GOT3 (cell line): ENCODE measurements at regions not wholly inside any gene's neighbourhood (a gene's known extent, or its start where the extent isn't known, plus 50 kb on each side); places are given as distances from the start of the nearest gene placed in this dataset.
"Not testable (repeated sequence)": the region's sequence is repeated elsewhere in the genome, so short reads cannot be mapped to it uniquely, and the experiment has no call there.

Source experiments
- DNase-seq: peaks from one replicate; lab custom pipeline; 2025; ENCODE audit warnings: mixed read lengths; lab: John Stamatoyannopoulos, UW

DNA sequence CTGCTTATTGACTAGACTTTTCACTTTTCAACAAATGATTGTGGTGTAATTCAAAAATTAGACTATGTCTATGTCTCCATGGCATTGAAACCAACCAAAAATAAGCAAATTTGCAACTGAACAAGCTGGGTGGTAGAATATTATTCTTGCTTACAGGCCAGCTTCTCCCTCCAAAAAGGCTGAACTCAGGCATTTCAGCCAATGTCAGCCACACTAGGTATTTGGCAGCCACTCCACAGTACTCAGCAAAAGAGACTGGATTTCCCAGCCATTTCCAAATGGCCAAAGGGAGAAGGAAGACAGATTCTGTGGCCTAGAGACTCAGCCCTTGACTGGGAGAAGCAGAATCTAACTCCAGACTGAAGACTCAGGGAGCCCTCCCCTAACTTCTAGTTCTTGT, 121.8 kb upstream of the IRX5 start:
- DNase-seq: no peak

DNA sequence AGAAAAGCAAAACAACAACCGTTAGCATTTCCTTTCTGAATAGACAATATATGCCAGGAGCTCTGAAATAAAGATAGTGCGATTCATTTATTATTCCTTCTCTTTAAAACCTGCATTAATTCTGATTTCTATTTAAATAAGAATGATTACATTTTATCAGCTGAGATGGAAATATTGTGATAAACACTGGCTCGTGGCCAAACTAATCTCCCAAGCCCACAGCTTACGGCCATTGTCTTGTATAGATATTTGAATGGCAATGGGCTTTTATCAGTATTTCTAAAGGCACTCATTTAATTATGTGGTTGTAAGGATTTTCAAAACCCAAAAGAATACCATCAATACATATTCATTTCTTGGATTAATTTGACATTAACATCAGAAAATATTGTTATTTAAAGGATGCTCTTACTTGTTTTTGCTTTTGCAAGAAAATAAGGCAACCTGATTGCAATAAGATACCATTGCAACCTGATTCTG, 123.7 kb upstream of the IRX5 start:
- no peak for DNase-seq

DNA sequence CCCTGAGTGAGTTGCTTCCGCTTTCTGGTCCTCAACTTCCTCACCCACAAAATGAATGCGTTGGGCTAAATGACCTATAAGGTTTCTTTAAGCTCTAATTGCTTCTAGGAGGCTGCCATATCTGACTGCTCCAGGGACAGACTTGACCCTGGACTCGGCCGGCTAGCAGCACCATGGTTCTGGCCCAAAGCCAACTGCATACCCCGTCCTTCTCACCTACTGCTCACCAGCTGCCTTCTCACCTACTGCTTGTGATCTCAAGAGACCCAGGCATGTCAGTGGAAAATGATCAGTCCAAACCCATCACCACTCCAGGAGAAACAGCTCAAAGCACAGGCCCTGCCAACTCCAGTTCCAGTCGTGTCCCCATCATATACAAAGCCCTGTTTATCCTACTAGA, 124.3 kb upstream of the IRX5 start:
- no peak for DNase-seq

DNA sequence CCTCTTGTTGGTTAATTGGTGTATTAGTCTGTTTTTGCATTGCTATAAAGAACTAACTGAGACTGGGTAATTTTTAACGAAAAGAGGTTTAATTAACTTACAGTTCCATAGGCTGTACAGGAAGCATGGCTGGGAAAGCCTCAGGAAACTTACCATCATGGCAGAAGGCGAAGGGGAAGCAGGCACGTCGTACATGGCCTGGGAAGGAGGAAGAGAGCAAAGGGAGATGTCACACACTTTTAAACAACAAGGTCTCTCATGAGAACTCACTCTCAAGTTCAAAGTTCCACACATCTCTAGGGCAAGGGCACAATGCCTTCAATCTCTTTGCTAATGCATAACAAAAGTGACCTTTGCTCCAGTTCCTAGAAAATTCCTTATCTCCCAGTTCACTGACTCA, 125.0 kb upstream of the IRX5 start:
- no peak for DNase-seq

DNA sequence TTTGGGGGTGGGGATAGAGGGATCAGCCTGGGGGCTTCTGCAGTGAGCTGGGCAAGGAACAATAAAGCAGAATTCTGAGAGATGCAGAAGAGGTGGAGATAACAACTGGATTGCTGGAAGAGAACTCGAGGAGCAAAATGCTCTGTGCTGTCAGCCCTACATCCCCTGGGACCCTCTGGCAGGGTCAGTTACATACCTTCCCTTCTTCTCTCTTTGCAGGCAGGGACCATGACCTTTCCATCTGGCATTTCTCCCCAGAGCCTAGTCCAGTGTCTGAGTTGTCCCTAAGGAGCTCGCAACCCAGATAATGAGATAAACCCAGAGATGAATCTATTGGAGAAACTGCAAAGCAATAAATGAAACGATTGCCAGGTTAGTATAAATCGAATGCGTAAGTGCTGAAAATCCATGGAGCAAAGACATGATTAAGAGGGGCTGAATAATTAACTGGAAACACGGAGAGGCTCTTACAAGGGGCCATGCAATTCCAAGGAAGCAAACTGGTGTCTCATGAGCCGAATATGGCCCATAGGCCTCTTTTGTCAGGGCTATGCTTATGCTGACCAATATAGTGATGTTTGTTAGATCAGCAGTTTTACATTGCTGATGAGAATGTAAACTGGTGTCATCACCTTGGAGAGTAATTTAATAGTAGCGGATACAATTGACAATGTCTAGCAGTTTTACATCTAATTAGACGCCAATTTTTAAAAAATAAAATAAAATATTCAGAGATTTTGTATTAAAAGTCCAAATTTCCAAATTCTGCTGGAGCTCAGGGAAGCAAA, 129.4 kb upstream of the IRX5 start:
- DNase-seq: no peak

DNA sequence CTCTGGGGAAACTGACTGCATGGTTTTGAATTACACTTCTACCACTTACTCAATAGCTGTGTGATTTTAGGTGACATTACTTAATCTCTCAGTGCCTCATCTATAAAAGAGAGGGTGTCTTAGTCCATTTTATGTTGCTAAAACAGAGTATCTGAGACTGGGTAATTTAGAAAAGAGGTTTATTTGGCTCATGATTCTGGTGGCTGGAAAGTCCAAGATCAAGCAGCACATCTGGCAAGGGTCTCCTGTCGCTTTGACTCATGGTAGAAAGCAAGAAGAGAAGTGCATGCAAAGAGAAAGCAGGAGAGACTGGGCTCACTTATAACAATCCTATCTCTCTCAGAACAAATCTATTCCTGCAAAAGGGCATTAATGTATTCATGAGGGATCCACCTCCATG, 132.4 kb upstream of the IRX5 start:
- DNase-seq: no peak

DNA sequence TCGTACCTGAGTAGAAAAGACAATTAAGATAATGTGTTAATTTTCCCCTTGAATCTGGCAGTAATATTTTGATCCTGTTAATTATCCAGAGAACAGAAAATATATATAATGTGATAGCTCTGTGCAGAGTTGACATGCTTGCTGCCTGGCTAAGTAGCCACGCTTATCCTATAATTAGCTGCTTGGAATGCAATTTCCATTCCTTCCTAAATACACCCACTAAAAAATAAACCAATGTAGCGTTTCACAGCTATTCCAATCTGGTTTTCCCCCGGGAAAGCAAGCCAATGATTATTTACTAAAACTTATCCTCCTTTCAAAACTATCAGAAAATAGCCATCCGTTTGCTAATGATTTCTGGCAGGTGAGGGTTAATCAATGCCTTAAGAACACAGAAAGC, 134.5 kb upstream of the IRX5 start:
- no peak for DNase-seq

DNA sequence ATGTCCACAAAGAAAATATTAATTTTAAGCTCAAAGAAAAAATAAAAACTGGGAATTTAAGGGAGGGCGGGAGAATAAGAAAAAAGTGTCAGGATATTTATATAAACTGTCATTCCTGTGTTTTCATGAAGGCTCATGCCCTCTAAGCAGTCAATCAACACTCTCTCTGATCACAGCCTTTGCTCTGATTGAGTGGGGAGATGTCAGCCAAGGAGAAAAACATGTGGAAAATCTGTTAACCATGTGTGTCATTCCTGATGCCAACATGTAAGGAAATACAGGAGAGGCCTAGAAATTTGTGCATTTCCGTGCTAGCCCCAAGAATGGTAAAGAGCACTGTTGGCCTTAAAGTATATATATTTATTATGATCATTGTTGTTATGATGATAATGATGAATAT, 137.9 kb upstream of the IRX5 start:
- no peak for DNase-seq

DNA sequence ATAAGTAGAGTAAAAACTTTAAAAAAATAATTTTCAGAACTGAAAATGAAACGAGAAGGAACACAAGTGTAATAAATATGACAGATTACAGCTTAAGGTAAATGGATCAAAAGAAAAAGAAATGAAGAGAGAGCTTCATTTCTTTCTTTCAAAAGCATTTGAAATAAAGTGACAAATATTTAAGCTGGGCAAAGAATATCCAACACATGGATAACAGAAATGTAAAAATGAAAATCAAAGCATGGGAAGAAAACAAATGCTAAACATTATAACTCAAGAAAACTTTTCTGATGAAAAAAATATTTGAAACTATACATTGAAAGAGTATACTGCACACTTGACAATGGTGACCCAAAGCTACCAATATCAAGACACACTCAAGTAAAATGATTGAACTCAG, 143.6 kb upstream of the IRX5 start:
- DNase-seq: no peak

DNA sequence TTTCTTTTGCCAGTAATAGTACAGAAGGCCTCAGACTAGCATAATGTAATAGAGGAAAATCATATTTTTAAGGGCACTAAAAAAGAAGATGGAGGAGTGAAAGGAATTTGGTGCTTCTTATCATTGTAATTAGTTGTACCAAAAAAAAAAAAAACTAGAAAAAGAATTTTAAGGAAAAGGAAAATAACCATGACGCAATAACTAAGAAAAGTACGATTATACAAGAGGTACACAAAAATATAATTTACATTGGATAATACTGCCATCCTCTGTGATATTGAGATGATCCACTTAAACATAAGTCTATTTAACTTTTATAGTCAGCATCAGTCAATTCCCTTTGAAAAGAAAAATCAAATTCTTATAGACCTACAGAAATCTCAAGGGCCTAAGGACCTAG, 146.7 kb upstream of the IRX5 start:
- no peak for DNase-seq

DNA sequence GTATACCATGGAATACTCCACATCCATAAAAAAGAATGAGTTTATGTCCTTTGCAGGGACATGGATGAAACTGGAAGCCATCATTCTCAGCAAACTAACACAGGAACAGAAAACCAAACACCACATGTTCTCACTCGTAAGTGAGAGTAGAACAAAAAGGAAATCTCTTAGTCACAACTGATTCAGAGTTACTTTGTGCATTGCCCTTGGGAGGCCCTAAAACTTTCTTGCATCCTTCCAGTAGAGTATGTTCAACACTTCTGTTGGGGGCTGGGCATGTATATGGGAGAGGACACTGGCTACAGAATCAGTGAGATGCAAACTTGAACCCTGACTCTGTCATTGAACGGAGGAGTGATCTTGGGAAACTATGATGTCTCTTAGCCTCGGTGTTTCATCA, 147.4 kb upstream of the IRX5 start:
- DNase-seq: no peak

DNA sequence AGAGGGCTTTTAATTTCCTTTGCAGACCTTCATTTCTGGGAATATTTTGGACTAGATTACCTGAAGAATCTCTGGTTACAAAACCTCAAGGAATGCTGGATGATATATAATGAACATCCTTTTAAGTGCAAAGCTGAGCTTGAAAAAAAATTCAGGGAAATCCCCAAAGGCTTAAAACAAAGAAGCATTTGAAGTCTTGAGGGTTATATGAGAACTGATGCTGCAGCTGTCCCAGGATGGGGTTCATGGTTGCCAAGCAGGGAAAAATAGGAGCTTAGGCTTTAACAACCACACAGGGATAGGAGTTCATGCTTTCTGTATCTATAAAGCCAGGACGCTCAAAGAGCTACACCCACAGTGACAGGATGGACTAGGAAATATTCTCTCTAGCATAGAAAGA, 150.4 kb upstream of the IRX5 start:
- no peak for DNase-seq

DNA sequence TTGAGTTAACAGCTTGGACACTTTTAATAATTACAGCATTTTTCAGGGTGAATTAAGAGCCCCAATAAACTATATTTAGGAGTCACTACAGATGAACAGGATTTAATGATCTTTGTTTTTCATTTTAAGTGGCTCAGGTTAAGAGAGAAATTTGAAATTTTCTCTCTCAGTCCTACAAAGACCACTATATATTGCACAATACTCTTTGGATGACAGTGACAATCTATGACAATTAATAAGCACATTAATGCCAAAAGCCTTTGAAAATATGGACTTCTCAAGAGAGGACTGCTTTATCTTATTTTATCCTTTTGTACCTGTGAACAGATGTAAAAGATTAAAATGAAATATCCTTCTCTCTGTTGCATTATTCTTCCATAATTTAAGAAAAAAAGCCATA, 151.1 kb upstream of the IRX5 start:
- no peak for DNase-seq

DNA sequence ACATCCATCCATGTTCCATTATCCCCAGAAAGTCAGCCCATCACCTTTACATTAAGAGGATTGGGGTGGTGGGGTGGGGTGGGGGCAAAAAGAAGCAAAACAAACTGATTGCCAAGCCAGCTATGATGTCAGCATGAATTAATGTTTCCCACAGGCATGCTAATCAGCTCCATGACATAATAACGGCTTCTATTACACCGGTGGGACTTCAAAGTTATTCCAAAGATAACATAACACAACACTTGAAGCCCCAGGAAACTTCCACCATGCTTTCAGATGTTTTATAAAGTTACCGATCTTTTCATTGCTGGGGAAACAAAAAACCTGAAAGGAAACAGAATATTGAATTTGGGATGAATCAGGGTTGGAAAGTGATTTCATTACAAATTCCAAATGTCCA, 155.9 kb upstream of the IRX5 start:
- no peak for DNase-seq

DNA sequence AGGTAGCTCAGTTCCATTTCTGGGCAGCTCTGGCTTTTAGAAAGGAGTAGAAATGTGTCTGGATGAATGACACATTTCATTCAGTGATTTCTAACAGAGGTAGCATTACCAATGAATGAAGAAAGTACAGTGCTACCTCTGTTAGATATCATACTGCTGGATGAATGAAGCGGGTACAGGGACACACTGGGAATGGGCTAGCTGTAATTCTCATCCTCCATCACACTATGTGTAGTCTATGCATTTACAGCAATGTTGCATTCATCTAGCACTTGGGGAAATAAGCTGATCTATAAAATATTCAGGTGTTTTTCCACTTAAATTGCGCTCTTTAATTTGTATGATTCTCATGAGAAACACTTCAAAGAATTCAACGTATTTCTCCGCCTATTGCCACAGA, 158.3 kb upstream of the IRX5 start:
- no peak for DNase-seq

DNA sequence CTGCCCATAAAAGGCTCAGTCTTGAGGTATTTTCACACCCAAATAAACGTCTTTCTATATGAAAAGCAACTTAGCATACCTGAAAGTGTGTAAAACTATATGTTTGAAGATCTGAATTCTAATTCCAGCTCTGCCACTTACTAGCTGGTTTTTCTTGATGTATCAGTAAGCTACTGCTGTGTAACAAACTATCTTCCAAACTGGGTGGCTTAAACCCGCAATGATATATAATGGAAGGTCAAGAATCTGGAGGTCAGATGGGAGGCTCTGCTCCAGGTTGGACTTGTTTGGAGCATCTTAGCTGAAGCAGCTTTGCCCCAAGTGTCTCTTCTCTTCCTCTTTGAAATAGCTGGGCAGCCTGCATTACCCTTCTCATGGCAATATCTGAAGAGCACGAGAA, 164.3 kb upstream of the IRX5 start:
- no peak for DNase-seq

DNA sequence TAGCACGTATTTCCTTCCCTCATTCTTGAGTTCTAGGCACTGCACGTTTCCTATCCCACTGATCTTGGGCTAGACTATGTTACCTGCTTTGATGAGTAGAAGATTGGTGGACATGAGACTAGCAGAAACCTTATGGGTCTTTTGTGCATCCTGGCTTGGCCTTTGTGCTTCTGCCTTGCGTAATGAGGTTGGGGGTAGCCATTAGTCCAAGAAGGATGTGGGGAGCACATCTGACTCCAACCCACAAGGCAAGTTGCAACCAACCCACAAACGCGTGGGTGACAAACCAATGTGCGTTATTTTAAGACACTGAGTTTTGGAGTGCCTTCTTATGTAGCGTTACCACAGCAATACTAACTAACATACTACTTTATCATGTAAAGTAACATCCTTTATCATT, 180.4 kb upstream of the IRX5 start:
- no peak for DNase-seq

DNA sequence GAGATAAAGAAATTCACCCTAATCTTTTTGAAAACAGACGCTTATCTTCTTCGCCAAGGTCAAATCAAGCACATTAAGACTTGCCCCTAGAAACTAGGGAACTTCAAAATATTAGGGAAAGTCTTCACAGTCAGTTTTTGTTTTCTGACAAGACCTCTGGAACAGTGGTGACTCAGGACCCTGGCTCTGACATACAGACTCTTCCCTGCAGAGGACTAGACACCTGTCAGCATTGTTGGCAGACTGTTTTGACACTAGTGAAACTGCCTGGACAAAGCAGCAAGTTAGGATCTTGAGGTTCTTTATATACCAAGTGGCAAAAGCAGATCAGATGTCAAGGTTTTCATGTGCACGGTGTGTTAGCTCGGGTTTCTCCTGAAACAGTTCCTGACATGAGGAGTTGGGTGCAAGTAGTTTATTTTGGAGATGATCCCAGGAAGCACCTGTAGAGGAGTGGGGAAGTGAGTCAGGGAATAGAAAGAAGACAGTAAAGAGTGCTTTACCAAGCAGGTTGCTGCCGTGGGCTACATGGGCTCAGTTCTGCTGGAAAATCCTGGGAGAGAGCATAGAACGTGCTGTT, 182.0 kb upstream of the IRX5 start:
- DNase-seq: no peak

DNA sequence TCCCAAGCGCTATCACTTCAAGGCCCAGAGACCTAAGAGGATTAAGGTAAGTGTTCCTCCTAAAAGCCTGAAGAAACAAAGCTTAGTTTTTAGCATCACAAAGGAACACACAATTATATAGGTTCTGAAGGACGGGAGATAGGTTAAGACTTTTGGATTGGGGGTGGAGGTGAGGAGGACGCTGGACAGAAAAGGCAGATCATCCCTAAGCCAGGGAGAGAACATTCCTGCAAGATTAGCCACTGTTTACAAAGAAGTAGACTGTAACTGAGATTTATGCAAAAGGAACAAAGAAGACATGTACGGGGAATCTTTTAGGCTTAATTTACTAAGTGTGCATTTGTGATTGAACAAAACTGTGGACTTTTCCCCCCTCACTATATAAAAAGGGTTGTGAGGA, 184.1 kb upstream of the IRX5 start:
- no peak for DNase-seq

DNA sequence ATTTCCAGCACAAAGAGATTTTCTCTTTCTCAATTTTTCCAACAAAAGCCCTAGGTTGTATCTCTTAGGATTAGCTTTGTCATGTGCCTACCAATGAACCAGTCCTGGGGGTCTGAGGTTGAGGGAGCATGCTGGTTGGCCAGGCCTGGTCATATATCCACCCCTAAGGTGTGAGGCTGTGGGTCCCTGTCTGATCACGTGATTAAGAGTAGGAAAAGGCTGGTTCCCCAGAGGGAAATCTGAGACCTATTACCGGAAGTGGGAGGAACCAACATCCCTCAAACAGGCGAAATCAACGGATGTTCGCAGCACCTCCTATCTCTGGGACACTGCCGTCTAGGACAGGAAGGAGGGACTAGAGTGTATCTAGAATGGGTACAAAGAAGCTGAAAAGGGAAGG, 185.7 kb upstream of the IRX5 start:
- no peak for DNase-seq

DNA sequence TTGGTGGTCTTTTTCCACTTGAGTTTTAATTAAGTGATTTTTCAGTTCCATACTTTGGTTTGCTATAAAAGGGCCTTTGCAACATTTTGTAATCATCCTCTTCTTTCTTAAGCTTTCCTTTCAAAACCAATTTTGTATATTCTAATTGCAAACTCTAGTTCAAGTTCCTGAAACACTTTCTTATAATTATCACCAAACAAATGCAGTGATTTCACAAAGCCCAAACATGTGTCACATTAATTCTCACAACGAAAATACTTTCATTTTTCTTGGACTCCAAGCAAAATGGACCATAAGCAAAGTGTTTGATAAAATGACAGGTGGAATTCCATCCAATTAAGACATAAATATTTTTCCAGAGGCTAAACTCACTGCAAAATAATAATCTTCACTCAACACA, 188.2 kb upstream of the IRX5 start:
- DNase-seq: no peak

DNA sequence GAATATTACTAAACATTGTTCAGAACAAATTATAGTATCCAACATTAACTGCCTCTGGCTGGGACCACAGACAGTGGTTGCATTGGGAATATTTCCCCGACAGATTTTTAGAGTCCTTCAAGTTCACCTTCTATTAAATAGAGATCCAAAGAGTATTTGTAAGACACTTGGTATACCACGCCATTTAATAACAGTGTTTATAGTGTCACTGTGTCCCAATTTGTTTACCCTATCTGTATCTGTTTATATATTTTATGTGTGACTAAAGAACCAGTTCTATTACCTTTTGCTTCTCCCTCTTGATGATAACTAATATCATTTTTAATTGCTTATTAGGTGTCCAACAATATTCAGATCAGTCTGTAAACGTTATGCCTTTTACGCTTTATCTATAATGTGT, 191.3 kb upstream of the IRX5 start:
- no peak for DNase-seq

DNA sequence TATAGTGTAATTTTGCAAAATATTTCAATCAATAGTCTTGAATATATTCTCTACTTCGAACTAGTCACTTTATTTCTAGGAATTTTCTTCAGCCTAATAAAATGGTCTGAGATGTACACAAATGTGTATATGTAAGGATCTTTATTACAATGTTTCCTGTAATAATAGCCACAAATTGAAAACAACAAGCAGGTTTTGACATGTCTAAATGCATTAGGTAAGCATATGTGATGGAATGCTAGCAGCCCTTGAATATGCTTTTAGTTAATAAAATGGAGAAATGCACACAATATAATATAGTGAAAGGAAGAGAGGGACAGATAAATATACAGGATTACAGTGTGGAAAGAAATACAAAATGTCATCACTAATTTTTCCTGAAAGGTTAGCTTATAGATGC, 196.5 kb upstream of the IRX5 start:
- no peak for DNase-seq

DNA sequence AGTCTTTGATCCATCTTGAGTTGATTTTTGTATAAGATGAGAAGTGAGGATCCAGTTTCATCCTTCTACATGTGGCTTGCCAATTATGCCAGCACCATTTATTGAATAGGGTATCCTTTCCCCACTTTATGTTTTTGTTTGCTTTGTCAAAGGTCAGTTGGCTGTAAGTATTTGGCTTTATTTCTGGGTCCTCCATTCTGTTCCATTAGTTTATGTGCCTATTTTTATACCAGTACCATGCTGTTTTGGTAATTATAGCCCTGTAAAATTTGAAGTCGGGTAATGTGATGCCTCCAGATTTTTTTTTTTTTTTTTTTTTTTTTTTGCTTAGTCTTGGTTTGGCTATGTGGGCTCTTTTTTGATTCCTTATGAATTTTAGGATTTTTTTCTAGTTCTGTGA, 203.0 kb upstream of the IRX5 start:
- not testable (repeated sequence) for DNase-seq
